AG04449 (cell line): ENCODE measurements at regions not wholly inside any gene's neighbourhood (a gene's known extent, or its start where the extent isn't known, plus 50 kb on each side); places are given as distances from the start of the nearest gene placed in this dataset.
"Not testable (repeated sequence)": the region's sequence is repeated elsewhere in the genome, so short reads cannot be mapped to it uniquely, and the experiment has no call there.

Source experiments
- CTCF ChIA-PET: fragments of 350-600 bp; formaldehyde crosslinking; extraction: SDS; loops from one replicate; lab custom pipeline; 2021; ENCODE audit warnings: antibody characterized with exemption; lab: Yijun Ruan, JAX
- POLR2A ChIA-PET: fragments of 400-600, 350-600 bp; formaldehyde crosslinking; extraction: SDS; loops from one replicate; lab custom pipeline; 2020; ENCODE audit warnings: antibody characterized with exemption, inconsistent platforms; lab: Yijun Ruan, JAX
- DNase-seq: peaks from one replicate; pipeline ENCODE4 v3.0.0-alpha.2; 2010; ENCODE audit warnings: low read depth, low spot score
- H3K4me3 ChIP-seq: 2 replicates; pipeline ENCODE4 v1.5.1; 2011; ENCODE audit warnings: low read depth, mild to moderate bottlenecking, control low read depth, low read length
- TF ChIP-seq, protein P1 (sequence below): IDR thresholded peaks from one replicate; pipeline ENCODE4 v1.5.1; 2011; ENCODE audit warnings: mild to moderate bottlenecking, moderate library complexity, low read length, control low read depth, inconsistent platforms; ENCODE audit not compliant: insufficient read depth; ENCODE audit errors: missing control alignments

DNA sequence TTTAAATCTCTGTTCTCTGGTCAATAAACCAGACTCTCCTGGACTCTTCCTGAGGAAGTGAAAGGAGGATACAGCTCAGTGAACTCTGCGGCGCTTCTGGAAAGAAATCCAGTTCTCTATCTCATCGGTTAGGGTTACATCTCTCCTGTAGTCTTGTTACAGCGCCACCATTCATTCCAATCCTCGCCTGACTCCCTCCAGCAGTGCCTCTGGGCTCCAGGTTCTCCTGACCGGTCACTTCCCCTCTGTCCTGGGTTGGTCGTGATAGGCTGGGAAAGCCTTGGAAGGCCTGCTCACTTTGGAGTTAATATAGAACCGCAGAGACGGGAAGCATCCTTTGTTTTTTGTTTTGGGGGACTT is 97.0 kb upstream of the STOX2 start:
- no peak for DNase-seq
- TF ChIP-seq, protein P1, sequence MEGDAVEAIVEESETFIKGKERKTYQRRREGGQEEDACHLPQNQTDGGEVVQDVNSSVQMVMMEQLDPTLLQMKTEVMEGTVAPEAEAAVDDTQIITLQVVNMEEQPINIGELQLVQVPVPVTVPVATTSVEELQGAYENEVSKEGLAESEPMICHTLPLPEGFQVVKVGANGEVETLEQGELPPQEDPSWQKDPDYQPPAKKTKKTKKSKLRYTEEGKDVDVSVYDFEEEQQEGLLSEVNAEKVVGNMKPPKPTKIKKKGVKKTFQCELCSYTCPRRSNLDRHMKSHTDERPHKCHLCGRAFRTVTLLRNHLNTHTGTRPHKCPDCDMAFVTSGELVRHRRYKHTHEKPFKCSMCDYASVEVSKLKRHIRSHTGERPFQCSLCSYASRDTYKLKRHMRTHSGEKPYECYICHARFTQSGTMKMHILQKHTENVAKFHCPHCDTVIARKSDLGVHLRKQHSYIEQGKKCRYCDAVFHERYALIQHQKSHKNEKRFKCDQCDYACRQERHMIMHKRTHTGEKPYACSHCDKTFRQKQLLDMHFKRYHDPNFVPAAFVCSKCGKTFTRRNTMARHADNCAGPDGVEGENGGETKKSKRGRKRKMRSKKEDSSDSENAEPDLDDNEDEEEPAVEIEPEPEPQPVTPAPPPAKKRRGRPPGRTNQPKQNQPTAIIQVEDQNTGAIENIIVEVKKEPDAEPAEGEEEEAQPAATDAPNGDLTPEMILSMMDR, result no peak
- H3K4me3 ChIP-seq, result no peak overlapping the region
- ChIA-PET POLR2A (no interaction called here), CTCF (no interaction called here)

DNA sequence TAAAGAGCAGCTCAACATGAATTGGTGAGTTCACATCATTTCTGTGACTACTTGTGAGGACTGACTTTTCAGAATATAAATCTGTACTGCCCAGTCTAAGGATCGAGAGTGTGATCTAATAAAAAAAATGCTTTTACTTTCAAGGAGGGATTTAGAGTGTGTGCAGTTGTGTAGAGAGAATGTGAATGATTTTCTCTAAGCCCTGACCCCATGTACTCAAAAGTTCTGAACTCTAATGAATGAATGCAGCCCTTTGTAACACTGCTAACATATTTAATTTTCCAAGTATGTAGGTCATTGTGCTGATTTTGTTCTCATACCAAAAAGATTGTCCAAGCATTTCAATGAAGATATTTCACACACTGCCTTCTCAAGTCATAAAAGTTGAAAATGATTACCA is 92.5 kb upstream of the STOX2 start:
- DNase-seq, result no peak
- no peak overlapping the region for H3K4me3 ChIP-seq
- CTCF ChIA-PET, result no interaction called here
- TF ChIP-seq, protein P1, result no peak
- POLR2A ChIA-PET, result no interaction called here

DNA sequence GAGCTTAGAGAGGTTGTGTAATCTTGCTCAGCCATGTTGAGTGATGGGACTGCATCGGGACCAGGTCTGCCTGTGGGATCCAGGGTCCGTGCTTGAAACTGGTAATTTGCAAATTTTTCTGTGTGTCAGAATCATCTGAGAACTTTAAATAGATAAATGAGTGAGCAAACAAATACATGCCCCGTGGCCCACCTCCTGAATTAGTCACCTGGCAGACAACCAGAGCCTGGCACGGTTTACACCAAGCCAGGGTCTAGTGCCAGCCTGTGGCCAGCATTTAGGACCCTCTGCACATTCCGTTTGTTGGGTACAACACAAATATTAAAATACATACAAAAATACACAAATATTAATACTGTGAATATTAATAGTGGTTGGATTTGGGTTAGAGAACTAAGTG is 90.6 kb upstream of the STOX2 start:
- no peak for DNase-seq
- H3K4me3 ChIP-seq, result no peak overlapping the region
- ChIA-PET CTCF (no interaction called here), POLR2A (interaction anchor here (0.5 kb wide), 1 partner anchor 84 kb away, joined by 3 read pairs; no protein-coding TSS in a partner anchor)
- TF ChIP-seq, protein P1, result no peak

DNA sequence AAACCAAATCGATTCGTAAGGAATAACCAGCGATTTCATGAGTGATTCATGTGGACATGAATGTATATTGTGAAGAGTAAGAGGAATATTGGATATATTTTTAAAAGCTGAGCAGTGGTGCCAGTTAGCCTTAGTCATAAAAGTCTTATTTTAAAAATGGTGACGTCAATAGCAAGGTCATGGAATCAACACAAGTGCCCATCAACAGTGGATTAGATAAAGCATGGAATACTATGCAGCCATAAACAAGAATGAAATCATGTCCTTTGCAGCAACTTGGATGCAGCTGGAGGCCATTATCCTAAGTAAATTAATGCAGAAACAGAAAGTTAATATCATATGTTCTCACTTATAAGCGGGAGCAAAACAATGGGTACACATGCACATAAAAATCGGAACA is 89.0 kb upstream of the STOX2 start:
- TF ChIP-seq, protein P1, result no peak
- no peak overlapping the region for H3K4me3 ChIP-seq
- no peak for DNase-seq
- POLR2A ChIA-PET, result no interaction called here
- CTCF ChIA-PET, result no interaction called here

DNA sequence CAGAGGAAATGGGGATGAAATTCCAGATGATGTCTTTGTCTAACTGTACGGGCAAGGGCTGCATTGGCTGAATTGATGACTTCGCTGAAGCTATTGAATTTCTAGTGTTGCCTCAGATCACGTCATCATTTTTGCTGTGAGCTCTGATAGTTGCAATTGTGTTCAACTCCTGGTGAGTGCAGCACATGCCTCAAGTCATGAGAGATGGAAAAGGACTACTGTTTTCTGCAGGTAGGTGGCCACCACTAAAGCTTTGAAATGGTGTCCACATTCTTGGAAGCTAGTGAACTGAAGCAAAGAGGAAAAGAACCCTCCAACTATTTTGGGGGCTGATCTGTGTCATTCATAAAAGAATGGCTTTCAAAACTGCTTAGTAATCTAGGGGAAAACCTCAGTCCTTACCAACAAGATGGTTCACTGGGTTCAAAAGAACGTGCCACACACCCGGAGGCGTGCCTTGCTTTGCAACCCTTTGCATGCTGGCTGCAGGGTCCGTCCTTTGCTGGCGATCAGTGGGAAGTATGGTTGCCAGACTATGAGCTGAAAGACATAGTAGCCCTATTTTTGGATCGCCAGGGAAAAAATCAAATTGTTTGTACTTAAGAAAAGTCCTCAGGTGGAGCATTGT is 88.1 kb upstream of the STOX2 start:
- ChIA-PET POLR2A (no interaction called here), CTCF (no interaction called here)
- H3K4me3 ChIP-seq, result no peak overlapping the region
- no peak for DNase-seq
- TF ChIP-seq, protein P1, result no peak

DNA sequence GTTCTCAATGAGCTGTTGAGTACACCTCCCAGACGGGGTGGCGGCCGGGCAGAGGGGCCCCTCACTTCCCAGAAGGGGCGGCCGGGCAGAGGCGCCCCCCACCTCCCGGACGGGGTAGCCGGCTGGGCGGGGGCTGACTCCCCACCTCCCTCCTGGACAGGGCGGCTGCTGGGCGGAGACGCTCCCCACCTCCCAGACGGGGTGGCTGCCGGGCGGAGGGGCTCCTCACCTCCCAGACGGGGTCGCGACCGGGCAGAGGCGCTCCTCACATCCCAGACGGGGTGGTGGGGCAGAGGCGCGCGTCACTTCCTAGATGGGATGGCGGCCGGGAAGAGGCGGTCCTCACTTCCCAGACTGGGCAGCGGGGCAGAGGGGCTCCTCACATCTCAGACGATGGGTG is 86.5 kb upstream of the STOX2 start:
- DNase-seq, POLR2A ChIA-PET, CTCF ChIA-PET, H3K4me3 ChIP-seq: not testable (repeated sequence)
